ENCODE measurements at regions not wholly inside any gene's neighbourhood (a gene's known extent, or its start where the extent isn't known, plus 50 kb on each side); places are given as distances from the start of the nearest gene placed in this dataset.

GRCh38 chr6:145175470-145175869 is 559.9 kb downstream of the EPM2A start:
- Mint-ChIP-seq H3K4me3 (no peak overlapping the region), H3K27me3 (peaks cover 6% of the 10 kb centered on the region), H3K27ac (no peak overlapping the region), H3K9me3 (peaks cover 5% of the 10 kb centered on the region), H3K4me1 (ENCODE audit: low read depth) (no peaks in the 10 kb centered on the region), H3K36me3 (ENCODE audit: low read depth) (no peaks in the 10 kb centered on the region)
- H3K4me3 ChIP-seq (ENCODE audit: low read length), result no peak overlapping the region
- DNase-seq, result no peak
- no peak for TF ChIP-seq CTCF (IDR thresholded peaks at IDR 0.05)
- POLR2A ChIA-PET, result no interaction called here
- H3K9me3 ChIP-seq (ENCODE audit: control insufficient read depth in 1 of 2, insufficient read depth in 1 of 2, low read length in 2 of 2), result peaks cover 0 to 6% of the 10 kb centered on the region in 2 experiments
- CTCF ChIA-PET, result no interaction called here
- no peak for ATAC-seq (ENCODE audit: poor library complexity)
- no peak overlapping the region for H3K27ac ChIP-seq (ENCODE audit: low read depth in 1 of 2, low read length in 2 of 2)
- H3K27me3 ChIP-seq (ENCODE audit: control insufficient read depth in 1 of 2, insufficient read depth in 2 of 2, low read length in 2 of 2), result peaks cover 0 to 2% of the 10 kb centered on the region in 2 experiments
- H3K4me1 ChIP-seq (ENCODE audit: insufficient read depth, low read length), result no peaks in the 10 kb centered on the region
- H3K36me3 ChIP-seq (ENCODE audit: insufficient read depth, low read length), result no peaks in the 10 kb centered on the region
- intact Hi-C loops (cut with DNase I, micrococcal nuclease), result no loop called here

- H3K27me3 Mint-ChIP-seq, result peaks cover 19% of the 10 kb centered on the region
- Histone ChIP-seq H3K36me3 (ENCODE audit: insufficient read depth, low read length) (no peaks in the 10 kb centered on the region), H3K9me3 (ENCODE audit: control insufficient read depth in 1 of 2, insufficient read depth in 1 of 2, low read length in 2 of 2) (peaks cover 0 to 6% of the 10 kb centered on the region in 2 experiments), H3K27me3 (ENCODE audit: control insufficient read depth in 1 of 2, insufficient read depth in 2 of 2, low read length in 2 of 2) (peaks cover 0 to 2% of the 10 kb centered on the region in 2 experiments), H3K27ac (ENCODE audit: low read depth in 1 of 2, low read length in 2 of 2) (no peak overlapping the region), H3K4me3 (ENCODE audit: low read length) (no peak overlapping the region), H3K4me1 (ENCODE audit: insufficient read depth, low read length) (no peaks in the 10 kb centered on the region)
- no peaks in the 10 kb centered on the region for H3K36me3 Mint-ChIP-seq (ENCODE audit: low read depth)
- ChIA-PET CTCF (no interaction called here), POLR2A (no interaction called here)
- H3K4me1 Mint-ChIP-seq (ENCODE audit: low read depth), result no peaks in the 10 kb centered on the region
- intact Hi-C loops (cut with DNase I, micrococcal nuclease), result no loop called here
- ATAC-seq (ENCODE audit: poor library complexity) (no peak), DNase-seq (no peak)
- no peak overlapping the region for H3K27ac Mint-ChIP-seq
- H3K9me3 Mint-ChIP-seq, result peaks cover 8% of the 10 kb centered on the region
- TF ChIP-seq CTCF (IDR thresholded peaks at IDR 0.05), result no peak
- no peak overlapping the region for H3K4me3 Mint-ChIP-seq
Observed at GRCh38 chr6:145178391-145178790, 556.9 kb downstream of the EPM2A start.

GRCh38 chr6:145187491-145188206 is 547.7 kb downstream of the EPM2A start:
- peaks cover 5% of the 10 kb centered on the region for H3K27me3 Mint-ChIP-seq
- intact Hi-C loops (cut with DNase I, micrococcal nuclease), result no loop called here
- no peak for DNase-seq

More at GRCh38 chr6:145187491-145188206, 547.7 kb downstream of the EPM2A start:
- Mint-ChIP-seq H3K4me1 (ENCODE audit: low read depth) (no peaks in the 10 kb centered on the region), H3K4me3 (no peak overlapping the region), H3K36me3 (ENCODE audit: low read depth) (no peaks in the 10 kb centered on the region), H3K9me3 (no peaks in the 10 kb centered on the region), H3K27ac (no peak overlapping the region)
- Histone ChIP-seq H3K4me3 (ENCODE audit: low read length) (no peak overlapping the region), H3K27me3 (ENCODE audit: control insufficient read depth in 1 of 2, insufficient read depth in 2 of 2, low read length in 2 of 2) (no peaks in the 10 kb centered on the region), H3K36me3 (ENCODE audit: insufficient read depth, low read length) (no peaks in the 10 kb centered on the region), H3K9me3 (ENCODE audit: control insufficient read depth in 1 of 2, insufficient read depth in 1 of 2, low read length in 2 of 2) (no peaks in the 10 kb centered on the region), H3K27ac (ENCODE audit: low read depth in 1 of 2, low read length in 2 of 2) (no peak overlapping the region), H3K4me1 (ENCODE audit: insufficient read depth, low read length) (no peaks in the 10 kb centered on the region)
- ATAC-seq (ENCODE audit: poor library complexity), result no peak
- TF ChIP-seq CTCF (IDR thresholded peaks at IDR 0.05), result no peak
- ChIA-PET CTCF (interaction anchor here (1.3 kb wide), 1 partner anchor 17 kb away, joined by 3 read pairs; no protein-coding TSS in a partner anchor), POLR2A (no interaction called here)

Measured in CD4-positive, alpha-beta T cell (primary cell).